Stimulated activated CD4-positive, alpha-beta T cell treated with anti-CD3 and anti-CD28 coated beads, Interleukin-15, amount 100 ng/mL, for 48 hours (primary cell): ENCODE measurements at regions not wholly inside any gene's neighbourhood (a gene's known extent, or its start where the extent isn't known, plus 50 kb on each side); places are given as distances from the start of the nearest gene placed in this dataset.

Experiments
- DNase-seq, 2 donors: peaks; one replicate each; pipeline ENCODE4 v3.0.0-alpha.2; 2020; ENCODE audit warnings: low read depth in 2 of 2

DNA sequence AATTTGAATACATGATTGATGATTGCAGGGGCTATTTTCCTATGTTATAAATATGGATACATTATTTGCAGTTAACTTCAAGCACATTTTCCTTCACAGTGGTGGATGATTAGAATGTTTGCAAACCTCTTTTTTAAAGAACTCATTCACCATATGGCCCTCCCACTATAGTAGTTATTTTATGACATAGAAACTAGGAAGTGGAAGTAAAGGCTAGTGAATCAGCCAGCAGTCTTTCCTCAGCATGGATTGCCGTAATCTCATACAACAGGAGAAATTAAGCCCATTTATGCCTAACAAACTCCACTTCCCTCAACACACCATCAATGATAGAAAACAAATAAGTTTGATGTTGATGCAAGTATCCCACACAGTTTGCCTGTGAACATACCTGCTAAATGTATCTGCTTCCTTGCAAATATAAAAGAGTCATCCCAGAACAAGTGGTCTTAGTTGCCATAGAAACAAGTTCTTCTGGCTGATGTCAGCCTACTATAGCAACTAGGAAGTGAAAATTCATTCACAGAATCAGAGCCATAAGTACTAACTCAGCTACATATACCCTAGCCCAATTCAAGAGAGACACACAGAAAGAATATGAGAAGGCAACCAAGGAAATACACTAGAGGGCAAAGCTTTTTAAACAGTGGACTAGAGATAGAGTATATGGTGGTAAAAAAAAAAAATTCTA lies 100.9 kb upstream of the RADX start:
- no peak for DNase-seq
